Adrenal gland (tissue), 9 donors: ENCODE measurements at regions not wholly inside any gene's neighbourhood (a gene's known extent, or its start where the extent isn't known, plus 50 kb on each side); places are given as distances from the start of the nearest gene placed in this dataset.

Source experiments
- DNase-seq, 7 donors: peaks; one replicate each; pipeline ENCODE4 v3.0.0-alpha.2; 2019 to 2020
- H3K27ac ChIP-seq, 5 donors: fragments of 200-600 bp; sonication (generic) in 4 of 5; 1 replicate in 3 of 5; 2 replicates in 2 of 5; pipeline versions ENCODE4 v1.5.1 to v1.8.0; 2016 to 2020; ENCODE audit warnings: mild to moderate bottlenecking in 1 of 5
- H3K27me3 ChIP-seq: fragments of 200-600 bp; 2 replicates; pipeline ENCODE4 v1.8.0; 2021
- H3K36me3 ChIP-seq, 2 donors: fragments of 200-600 bp; replicated peaks in 1 of 2; 1 replicate in 1 of 2; 2 replicates in 1 of 2; pipeline versions ENCODE4 v1.5.1 to v1.8.0; 2018 to 2022
- H3K4me1 ChIP-seq, 2 donors: fragments of 200-600 bp; replicated peaks in 1 of 2; 1 replicate in 1 of 2; 2 replicates in 1 of 2; pipeline versions ENCODE4 v1.5.1 to v1.8.0; 2018 to 2021
- H3K4me3 ChIP-seq, 4 donors: fragments of 200-600 bp; sonication (generic) in 3 of 4; one replicate each; pipeline ENCODE4 v1.5.1; 2016 to 2018
- H3K9me3 ChIP-seq, 3 donors: fragments of 200-600 bp; sonication (generic) in 1 of 3; replicated peaks in 1 of 3; 1 replicate in 2 of 3; 2 replicates in 1 of 3; pipeline versions ENCODE4 v1.5.1 to v1.8.0; 2016 to 2021
- CTCF ChIP-seq, 6 experiments: fragments of 450-650 bp in 4 of 6; fragments of 200-600 bp in 2 of 6; sonication (generic) in 1 of 6; IDR thresholded peaks; 1 replicate in 5 of 6; 2 replicates in 1 of 6; pipeline versions ENCODE4 v1.5.1 to v1.8.0; 2016 to 2021; ENCODE audit warnings: antibody characterized with exemption in 6 of 6, mild to moderate bottlenecking in 2 of 6, moderate library complexity in 1 of 6
- POLR2A ChIP-seq, 2 donors: fragments of 450-650 bp; IDR thresholded peaks; one replicate each; pipeline ENCODE4 v1.6.1; 2017; ENCODE audit warnings: antibody characterized with exemption in 2 of 2, mild to moderate bottlenecking in 2 of 2, moderate library complexity in 1 of 2
- WGBS, 4 donors: extraction: QIAGEN DNeasy Blood & Tissue Kit in 2 of 4; methylation state at CpG; one replicate each; pipeline versions ENCODE4 v1.1.5 to v1.1.7; 2013 to 2017; 5-methylcytosine and 5-hydroxymethylcytosine counted together
- intact Hi-C, 2 donors: fragments of 100-400 bp; cut with DNase I; formaldehyde crosslinking; loops; one replicate each; pipeline versions ENCODE4 v1.14.1 to v1.15.0; 2022 to 2023
- donor health status: healthy with polysubstance abuse.
- donor health status: Bipolar disorder and iron deficiency.
- donor health status: DM: yes; HTN: yes; CAD: no.
- donor health status: DM: no; HTN: no; CAD: no.
- donor health status: DM: no; HTN: no; CAD: no.

- TF ChIP-seq CTCF (IDR thresholded peaks at IDR 0.05), result no peak
- no peak for TF ChIP-seq POLR2A (IDR thresholded peaks at IDR 0.05)
Observed at GRCh38 chr14:56896231-56896630, 86.0 kb upstream of the OTX2 start.

GRCh38 chr14:56895154-56895553 is 84.9 kb upstream of the OTX2 start:
- Histone ChIP-seq H3K4me1 (no peaks in the 10 kb centered on the region), H3K27ac (no peak overlapping the region), H3K36me3 (no peaks in the 10 kb centered on the region), H3K9me3 (no peaks in the 10 kb centered on the region), H3K27me3 (peaks cover 18% of the 10 kb centered on the region), H3K4me3 (no peak overlapping the region)
- no peak for DNase-seq
- intact Hi-C loops, result no loop called here
- WGBS, 4 donors, result 28 to 40% (median 38%) methylated on average over 5 of the region's 5 CpGs
- TF ChIP-seq POLR2A (IDR thresholded peaks at IDR 0.05) (no peak), CTCF (IDR thresholded peaks at IDR 0.05) (no peak)

More at GRCh38 chr14:56896231-56896630, 86.0 kb upstream of the OTX2 start:
- Histone ChIP-seq H3K4me1 (no peaks in the 10 kb centered on the region), H3K4me3 (no peak overlapping the region), H3K9me3 (no peaks in the 10 kb centered on the region), H3K27me3 (peaks cover 18% of the 10 kb centered on the region), H3K27ac (no peak overlapping the region), H3K36me3 (no peaks in the 10 kb centered on the region)
- intact Hi-C loops, result no loop called here
- DNase-seq, result no peak
- WGBS, 4 donors, result 81 to 89% (median 85%) methylated on average over 2 of the region's 2 CpGs

- Histone ChIP-seq H3K27me3 (peaks cover 15% of the 10 kb centered on the region), H3K4me1 (no peaks in the 10 kb centered on the region), H3K4me3 (no peak overlapping the region), H3K9me3 (no peaks in the 10 kb centered on the region), H3K27ac (no peak overlapping the region), H3K36me3 (no peaks in the 10 kb centered on the region)
- TF ChIP-seq POLR2A (IDR thresholded peaks at IDR 0.05), result no peak
- no peak for TF ChIP-seq CTCF (IDR thresholded peaks at IDR 0.05)
- intact Hi-C loops, result no loop called here
- DNase-seq, result no peak
- WGBS, 4 donors, result 56 to 68% (median 62%) methylated on average over 3 of the region's 3 CpGs
Observed at GRCh38 chr14:56894591-56894991, 84.3 kb upstream of the OTX2 start.

GRCh38 chr14:56892959-56893358 is 82.7 kb upstream of the OTX2 start:
- WGBS, 4 donors, result 37 to 52% (median 42%) methylated on average over 5 of the region's 5 CpGs
- peaks cover 16% of the 10 kb centered on the region for H3K27me3 ChIP-seq

More at GRCh38 chr14:56892959-56893358, 82.7 kb upstream of the OTX2 start:
- Histone ChIP-seq H3K4me1 (no peaks in the 10 kb centered on the region), H3K4me3 (no peak overlapping the region), H3K36me3 (no peaks in the 10 kb centered on the region), H3K27ac (no peak overlapping the region), H3K9me3 (no peaks in the 10 kb centered on the region)
- no peak for DNase-seq
- TF ChIP-seq CTCF (IDR thresholded peaks at IDR 0.05) (no peak), POLR2A (IDR thresholded peaks at IDR 0.05) (no peak)
- intact Hi-C loops, result no loop called here
